ENCODE measurements at regions not wholly inside any gene's neighbourhood (a gene's known extent, or its start where the extent isn't known, plus 50 kb on each side); places are given as distances from the start of the nearest gene placed in this dataset.

DNA sequence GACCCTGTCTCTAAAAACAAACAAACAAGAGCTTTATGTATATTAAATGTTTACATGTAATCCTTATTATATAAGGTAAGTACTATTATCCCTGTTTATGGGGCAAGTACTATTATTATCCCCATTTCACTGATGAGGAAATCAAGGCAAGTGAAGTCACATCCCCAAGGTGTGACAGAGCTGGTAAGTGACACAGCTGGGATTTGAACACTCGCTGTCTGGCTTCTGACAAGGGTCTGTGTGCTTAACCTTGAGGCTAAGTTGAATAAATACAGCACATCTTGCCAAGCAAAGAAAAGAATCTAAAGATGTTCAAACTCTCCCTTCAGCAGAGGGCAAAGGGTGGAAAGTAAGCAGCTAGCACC lies 167.9 kb upstream of the IRF2BP2 start:
- in situ Hi-C loops (cut with MboI) (no loop called here), intact Hi-C loops (cut with micrococcal nuclease) (no loop called here)
- Histone ChIP-seq H3K9me1 (ENCODE audit: control insufficient read depth, insufficient read depth, low read length) (no peaks in the 10 kb centered on the region), H3K9ac (ENCODE audit: insufficient read depth in 1 of 2, low read depth in 2 of 2, low read length in 2 of 2) (no peak overlapping the region), H4K20me1 (replicated peaks; ENCODE audit: control insufficient read depth, insufficient read depth, low read length) (no peaks in the 10 kb centered on the region), H3K9me3 (replicated peaks; ENCODE audit: control insufficient read depth, insufficient read depth, low read depth, low read length) (no peaks in the 10 kb centered on the region), H3K36me3 (ENCODE audit: control insufficient read depth, insufficient read depth, low read length) (no peaks in the 10 kb centered on the region), H3K4me1 (replicated peaks in 1 of 2; ENCODE audit: control insufficient read depth in 2 of 2, insufficient read depth in 2 of 2, low read length in 2 of 2) (peaks cover 9 to 18% of the 10 kb centered on the region in 2 experiments), H3K27me3 (ENCODE audit: control insufficient read depth in 2 of 2, insufficient read depth in 2 of 2, low read length in 2 of 2) (peaks cover 53 to 55% of the 10 kb centered on the region in 2 experiments), H3K4me3 (no peak overlapping the region), H3K79me2 (ENCODE audit: control insufficient read depth, insufficient read depth, low read length) (no peaks in the 10 kb centered on the region), H3K27ac (ENCODE audit: extremely low read depth, low read depth, low read length) (no peak overlapping the region), H3K4me2 (ENCODE audit: insufficient read depth, low read length) (no peak overlapping the region), H2AFZ (ENCODE audit: low read depth, low read length) (no peak overlapping the region)
- FAIRE-seq, result no peak
- no peak for DNase-seq (ENCODE audit: extremely low read depth in 1 of 4, low spot score in 3 of 4)
- BruUV-seq (replicated peaks), result no TSS peak
- no peak for ATAC-seq
- ChIA-PET POLR2A (interaction anchor here (0.6 kb wide), 1 partner anchor 20 kb away, joined by 3 read pairs; no protein-coding TSS in a partner anchor), CTCF (ENCODE audit: low intra/inter-chr PET ratio) (no interaction called here)
- 5% methylated on average over 1 of the region's 1 CpG for WGBS (ENCODE audit: insufficient coverage, low coverage, missing lambda C conversion rate)
- TF ChIP-seq, protein P1, sequence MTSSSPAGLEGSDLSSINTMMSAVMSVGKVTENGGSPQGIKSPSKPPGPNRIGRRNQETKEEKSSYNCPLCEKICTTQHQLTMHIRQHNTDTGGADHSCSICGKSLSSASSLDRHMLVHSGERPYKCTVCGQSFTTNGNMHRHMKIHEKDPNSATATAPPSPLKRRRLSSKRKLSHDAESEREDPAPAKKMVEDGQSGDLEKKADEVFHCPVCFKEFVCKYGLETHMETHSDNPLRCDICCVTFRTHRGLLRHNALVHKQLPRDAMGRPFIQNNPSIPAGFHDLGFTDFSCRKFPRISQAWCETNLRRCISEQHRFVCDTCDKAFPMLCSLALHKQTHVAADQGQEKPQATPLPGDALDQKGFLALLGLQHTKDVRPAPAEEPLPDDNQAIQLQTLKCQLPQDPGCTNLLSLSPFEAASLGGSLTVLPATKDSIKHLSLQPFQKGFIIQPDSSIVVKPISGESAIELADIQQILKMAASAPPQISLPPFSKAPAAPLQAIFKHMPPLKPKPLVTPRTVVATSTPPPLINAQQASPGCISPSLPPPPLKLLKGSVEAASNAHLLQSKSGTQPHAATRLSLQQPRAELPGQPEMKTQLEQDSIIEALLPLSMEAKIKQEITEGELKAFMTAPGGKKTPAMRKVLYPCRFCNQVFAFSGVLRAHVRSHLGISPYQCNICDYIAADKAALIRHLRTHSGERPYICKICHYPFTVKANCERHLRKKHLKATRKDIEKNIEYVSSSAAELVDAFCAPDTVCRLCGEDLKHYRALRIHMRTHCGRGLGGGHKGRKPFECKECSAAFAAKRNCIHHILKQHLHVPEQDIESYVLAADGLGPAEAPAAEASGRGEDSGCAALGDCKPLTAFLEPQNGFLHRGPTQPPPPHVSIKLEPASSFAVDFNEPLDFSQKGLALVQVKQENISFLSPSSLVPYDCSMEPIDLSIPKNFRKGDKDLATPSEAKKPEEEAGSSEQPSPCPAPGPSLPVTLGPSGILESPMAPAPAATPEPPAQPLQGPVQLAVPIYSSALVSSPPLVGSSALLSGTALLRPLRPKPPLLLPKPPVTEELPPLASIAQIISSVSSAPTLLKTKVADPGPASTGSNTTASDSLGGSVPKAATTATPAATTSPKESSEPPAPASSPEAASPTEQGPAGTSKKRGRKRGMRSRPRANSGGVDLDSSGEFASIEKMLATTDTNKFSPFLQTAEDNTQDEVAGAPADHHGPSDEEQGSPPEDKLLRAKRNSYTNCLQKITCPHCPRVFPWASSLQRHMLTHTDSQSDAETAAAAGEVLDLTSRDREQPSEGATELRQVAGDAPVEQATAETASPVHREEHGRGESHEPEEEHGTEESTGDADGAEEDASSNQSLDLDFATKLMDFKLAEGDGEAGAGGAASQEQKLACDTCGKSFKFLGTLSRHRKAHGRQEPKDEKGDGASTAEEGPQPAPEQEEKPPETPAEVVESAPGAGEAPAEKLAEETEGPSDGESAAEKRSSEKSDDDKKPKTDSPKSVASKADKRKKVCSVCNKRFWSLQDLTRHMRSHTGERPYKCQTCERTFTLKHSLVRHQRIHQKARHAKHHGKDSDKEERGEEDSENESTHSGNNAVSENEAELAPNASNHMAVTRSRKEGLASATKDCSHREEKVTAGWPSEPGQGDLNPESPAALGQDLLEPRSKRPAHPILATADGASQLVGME (CRISPR knock-in tag; IDR thresholded peaks at IDR 0.05), result no peak
- TF ChIP-seq ZNF707 (CRISPR knock-in tag; conservative IDR thresholded peaks at IDR 0.05) (no peak), NR2F6 (CRISPR knock-in tag; IDR thresholded peaks at IDR 0.05) (no peak), HDAC1 (IDR thresholded peaks at IDR 0.05) (no peak), FOXJ2 (tag; IDR thresholded peaks at IDR 0.05) (no peak), STAT5B (CRISPR knock-in tag; IDR thresholded peaks at IDR 0.05) (0 out of 2 replicates have a peak, but pooled peaks have one; percentile 11), BRD9 (IDR thresholded peaks at IDR 0.05; ENCODE audit: low read depth, partially characterized antibody) (no peak), ZNF583 (CRISPR knock-in tag; IDR thresholded peaks at IDR 0.05) (no peak), CREB3 (tag; conservative IDR thresholded peaks at IDR 0.05; ENCODE audit: low read depth) (no peak), SIN3A (IDR thresholded peaks at IDR 0.05; ENCODE audit: borderline replicate concordance in 2 of 2, control insufficient read depth in 1 of 2, low read depth in 2 of 2, low read length in 2 of 2) (no peak), CBX1 (IDR thresholded peaks at IDR 0.05; ENCODE audit: low read depth) (0 out of 2 replicates have a peak, but pooled peaks have one; percentile 48), CC2D1A (IDR thresholded peaks at IDR 0.05) (peak; percentile 19; the same call in 1 of the 2 replicates), BCOR (IDR thresholded peaks at IDR 0.05) (peak; percentile 91), ZKSCAN1 (IDR thresholded peaks at IDR 0.05; ENCODE audit: low read depth, low read length) (no peak), FIP1L1 (IDR thresholded peaks at IDR 0.05; ENCODE audit: low read depth, low read length, poor library complexity, severe bottlenecking) (no peak)

Data from K562 (cell line).